LNCaP clone FGC (cell line): ENCODE measurements at regions not wholly inside any gene's neighbourhood (a gene's known extent, or its start where the extent isn't known, plus 50 kb on each side); places are given as distances from the start of the nearest gene placed in this dataset.
A peak's percentile ranks its signal among the peaks of the same experiment; 100 is the strongest.
"Not testable (repeated sequence)": the region's sequence is repeated elsewhere in the genome, so short reads cannot be mapped to it uniquely, and the experiment has no call there.

Source experiments
- DNase-seq: peaks from one replicate; pipeline ENCODE4 v3.0.0-alpha.2; 2011; ENCODE audit warnings: low read depth
- H3K4me3 ChIP-seq: 2 replicates; pipeline ENCODE4 v1.5.1; 2011; ENCODE audit warnings: mild to moderate bottlenecking, low read depth, low read length, control low read depth
- TF ChIP-seq, protein P1 (sequence below): IDR thresholded peaks from 2 replicates; pipeline ENCODE4 v1.5.1; 2012; ENCODE audit warnings: mild to moderate bottlenecking; ENCODE audit not compliant: control insufficient read depth, insufficient read depth; ENCODE audit errors: extremely low read depth

DNA sequence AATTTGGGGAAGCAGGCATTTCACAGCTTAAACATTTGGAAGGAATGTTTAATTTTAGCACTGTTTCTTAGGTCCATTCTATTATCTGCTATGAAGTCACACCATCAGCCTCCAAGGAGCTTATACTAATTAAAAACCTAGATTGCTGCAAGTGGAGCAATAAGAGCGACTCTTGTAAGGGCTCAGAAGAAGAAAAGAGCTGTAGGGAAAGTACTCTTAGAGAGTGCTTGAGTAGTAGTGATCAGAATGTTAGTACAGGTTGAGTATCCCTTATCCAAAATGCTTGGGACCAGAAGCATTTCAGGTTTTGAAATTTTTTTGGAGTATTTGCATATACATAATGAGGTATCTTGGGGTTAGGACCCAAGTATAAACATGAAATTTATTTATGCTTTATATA lies 285.3 kb downstream of the UBE3D start:
- TF ChIP-seq, protein P1, sequence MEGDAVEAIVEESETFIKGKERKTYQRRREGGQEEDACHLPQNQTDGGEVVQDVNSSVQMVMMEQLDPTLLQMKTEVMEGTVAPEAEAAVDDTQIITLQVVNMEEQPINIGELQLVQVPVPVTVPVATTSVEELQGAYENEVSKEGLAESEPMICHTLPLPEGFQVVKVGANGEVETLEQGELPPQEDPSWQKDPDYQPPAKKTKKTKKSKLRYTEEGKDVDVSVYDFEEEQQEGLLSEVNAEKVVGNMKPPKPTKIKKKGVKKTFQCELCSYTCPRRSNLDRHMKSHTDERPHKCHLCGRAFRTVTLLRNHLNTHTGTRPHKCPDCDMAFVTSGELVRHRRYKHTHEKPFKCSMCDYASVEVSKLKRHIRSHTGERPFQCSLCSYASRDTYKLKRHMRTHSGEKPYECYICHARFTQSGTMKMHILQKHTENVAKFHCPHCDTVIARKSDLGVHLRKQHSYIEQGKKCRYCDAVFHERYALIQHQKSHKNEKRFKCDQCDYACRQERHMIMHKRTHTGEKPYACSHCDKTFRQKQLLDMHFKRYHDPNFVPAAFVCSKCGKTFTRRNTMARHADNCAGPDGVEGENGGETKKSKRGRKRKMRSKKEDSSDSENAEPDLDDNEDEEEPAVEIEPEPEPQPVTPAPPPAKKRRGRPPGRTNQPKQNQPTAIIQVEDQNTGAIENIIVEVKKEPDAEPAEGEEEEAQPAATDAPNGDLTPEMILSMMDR = no peak
- no peak overlapping the region for H3K4me3 ChIP-seq
- no peak for DNase-seq

DNA sequence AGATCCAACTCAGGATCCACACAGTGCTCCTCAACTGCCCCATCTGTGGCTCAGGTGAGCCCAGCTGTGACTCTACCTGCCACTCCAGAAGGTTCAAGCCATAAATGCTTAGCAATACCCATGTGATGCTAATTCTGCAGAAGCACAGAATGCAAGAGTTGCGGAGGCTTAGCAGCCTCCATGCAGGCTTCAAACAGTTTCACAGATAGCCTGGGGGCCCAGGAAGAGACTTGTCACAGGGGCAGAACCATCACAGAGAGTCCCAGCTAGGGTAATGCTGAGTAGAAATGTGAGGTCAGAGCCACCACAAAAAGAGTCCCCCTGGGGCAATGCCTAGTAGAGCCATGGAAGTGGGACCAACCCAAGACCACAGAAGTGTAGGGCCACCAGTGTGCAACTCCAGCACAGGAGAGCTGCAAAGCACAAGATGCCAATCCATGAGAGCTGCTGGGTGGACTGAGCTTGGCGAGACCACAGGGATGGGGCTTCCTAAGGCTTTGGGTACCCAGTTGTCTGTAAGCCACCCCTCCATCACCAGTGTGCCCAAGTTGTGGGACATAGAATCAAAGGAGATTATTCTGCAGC lies 283.9 kb downstream of the UBE3D start:
- H3K4me3 ChIP-seq = no peak overlapping the region
- TF ChIP-seq, protein P1 = no peak
- DNase-seq = no peak

DNA sequence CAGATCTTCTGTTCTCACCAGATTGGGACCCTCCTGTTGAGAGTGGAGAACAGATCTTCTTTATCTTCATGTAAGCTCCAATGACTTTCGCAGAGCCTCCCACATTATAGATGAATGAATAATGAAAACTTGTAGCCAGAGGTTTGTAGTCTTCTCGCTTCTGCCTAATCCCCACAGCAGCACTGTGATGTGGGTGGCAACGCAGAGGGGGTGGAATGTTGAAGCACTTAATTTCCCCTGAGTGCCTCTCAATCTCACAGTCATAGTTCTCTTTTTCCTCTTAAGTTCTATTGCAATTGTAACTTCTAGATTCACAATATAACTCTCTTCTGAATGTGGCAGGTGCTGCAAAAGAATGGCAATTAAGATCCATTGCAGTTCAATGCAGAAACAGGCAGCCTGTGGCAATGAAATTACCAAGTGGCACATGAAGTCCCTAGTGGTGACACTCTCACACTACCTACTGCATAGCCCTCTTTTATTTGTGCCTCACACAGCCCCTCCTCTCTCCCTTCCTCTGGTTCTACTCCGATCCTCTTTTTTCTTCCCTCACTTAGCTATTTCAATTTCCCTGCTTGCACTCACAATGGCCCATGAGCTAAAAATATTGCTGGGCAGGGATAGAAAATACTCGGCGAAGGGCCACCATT lies 281.9 kb downstream of the UBE3D start:
- TF ChIP-seq, protein P1 = peak; percentile 51
- H3K4me3 ChIP-seq = no peak overlapping the region
- DNase-seq = peak; percentile 0

DNA sequence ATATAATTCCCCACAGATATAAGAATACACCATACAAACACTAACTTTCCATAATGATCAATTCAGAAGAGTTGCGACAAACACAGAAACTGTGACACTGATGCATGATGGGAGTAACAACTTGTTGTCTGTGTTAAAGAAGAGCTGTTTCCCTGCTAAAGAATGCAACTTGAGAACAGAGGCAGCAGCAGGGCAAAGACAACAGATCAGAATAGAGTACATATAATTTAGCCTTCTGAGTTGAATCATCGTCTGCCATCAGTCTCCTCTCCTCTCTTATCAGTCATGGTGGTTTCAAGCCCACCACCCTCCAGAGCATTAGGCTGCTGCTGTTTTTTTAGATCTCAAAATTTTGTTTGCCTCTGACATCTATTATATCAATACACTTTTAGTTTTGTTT lies 280.4 kb downstream of the UBE3D start:
- DNase-seq = no peak
- TF ChIP-seq, protein P1 = no peak
- no peak overlapping the region for H3K4me3 ChIP-seq

DNA sequence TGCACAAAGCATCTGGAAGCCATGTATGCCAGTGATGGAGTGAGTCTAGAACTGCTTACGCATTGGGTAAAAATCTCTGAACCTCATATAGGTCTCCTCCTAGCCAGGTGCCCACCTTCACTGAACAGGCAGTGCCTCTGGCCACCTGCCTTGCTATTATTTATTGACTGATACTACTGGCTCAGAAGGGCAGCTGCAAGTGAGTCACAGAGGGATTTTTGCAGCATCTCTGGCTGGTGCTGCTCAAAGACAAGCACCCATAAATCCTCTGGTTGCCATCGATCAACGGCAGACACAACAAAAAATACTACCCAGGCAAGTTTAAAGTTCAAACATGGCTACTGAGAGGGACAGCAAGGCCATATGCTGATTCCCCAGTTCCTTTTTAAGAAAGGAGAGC lies 279.4 kb downstream of the UBE3D start:
- no peak overlapping the region for H3K4me3 ChIP-seq
- TF ChIP-seq, protein P1 = no peak
- DNase-seq = no peak

DNA sequence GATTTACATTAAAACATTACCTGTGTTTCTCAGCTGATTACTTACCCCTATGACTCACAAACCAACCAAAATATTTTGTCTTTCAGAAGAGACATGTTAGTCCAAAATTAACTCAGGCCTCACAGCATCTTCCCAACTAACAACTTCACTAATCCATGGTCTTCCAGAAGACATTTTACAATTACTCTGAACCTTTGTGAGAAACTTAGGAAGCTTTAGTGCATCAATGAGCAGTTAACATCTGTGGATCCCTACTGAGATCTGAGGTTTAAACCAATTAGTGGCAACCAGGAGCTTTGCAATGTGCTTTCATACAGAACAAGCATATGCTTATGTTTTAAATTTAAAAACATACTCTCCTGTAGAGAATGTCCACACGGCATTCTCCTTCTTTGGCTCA lies 269.7 kb downstream of the UBE3D start:
- no peak overlapping the region for H3K4me3 ChIP-seq
- TF ChIP-seq, protein P1 = no peak
- DNase-seq = no peak

DNA sequence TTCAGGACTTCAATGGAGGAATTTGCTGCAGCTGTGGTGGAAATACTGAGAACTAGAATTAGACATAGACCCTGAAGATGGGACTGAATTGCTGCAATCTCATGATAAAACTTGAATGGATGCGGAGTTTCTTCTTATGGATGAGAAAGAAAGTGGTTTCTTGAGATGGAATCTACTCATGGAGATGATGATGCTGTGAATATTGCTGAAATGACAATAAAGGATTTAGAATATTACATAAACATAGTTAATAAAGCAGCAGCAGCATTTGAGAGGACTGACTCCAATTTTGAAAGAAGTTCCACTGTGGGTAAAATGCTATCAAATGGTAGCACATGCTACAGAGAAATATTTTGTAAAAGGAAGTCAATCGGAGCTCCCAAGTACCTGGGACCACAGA lies 264.6 kb downstream of the UBE3D start:
- TF ChIP-seq, protein P1 = no peak
- no peak for DNase-seq
- no peak overlapping the region for H3K4me3 ChIP-seq

DNA sequence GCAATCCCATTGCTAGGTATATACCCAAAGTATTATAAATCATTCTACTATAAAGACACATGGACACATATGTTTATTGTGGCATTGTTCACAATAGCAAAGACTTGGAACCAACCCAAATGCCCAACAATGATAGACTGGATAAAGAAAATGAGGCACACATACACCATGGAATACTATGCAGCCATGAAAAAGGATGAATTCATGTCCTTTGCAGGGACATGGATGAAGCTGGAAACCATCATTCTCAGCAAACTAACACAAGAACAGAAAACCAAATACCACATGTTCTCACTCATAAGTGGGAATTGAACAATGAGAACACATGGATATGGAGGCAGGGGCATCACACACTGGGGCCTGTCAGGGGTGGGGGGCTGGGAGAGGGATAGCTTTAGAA lies 249.4 kb downstream of the UBE3D start:
- not testable (repeated sequence) for H3K4me3 ChIP-seq, DNase-seq
